ENCODE measurements at regions not wholly inside any gene's neighbourhood (a gene's known extent, or its start where the extent isn't known, plus 50 kb on each side); places are given as distances from the start of the nearest gene placed in this dataset.

DNA sequence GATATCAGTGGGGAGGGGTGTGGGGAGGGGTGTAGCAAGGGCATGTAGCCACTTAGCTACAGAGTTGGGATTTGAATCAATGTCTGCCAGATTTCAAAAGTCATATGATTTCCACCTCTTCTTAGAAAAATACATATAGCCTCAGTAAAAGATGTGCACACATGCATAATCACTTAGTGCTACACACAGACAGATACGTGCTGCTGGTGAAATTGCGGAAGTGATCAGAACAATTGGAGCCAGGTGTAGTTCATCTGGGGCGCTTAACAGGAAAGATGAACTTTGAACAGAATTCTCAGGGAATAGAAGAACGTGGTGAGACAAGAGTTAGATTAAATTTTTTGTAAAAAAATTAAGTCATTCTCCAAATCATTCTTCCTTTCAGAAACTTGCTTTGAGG, 333.1 kb downstream of the KCNRG start:
- Histone ChIP-seq H3K27me3 (ENCODE audit: control insufficient read depth in 3 of 3, insufficient read depth in 3 of 3, low read length in 2 of 3) (no peaks in the 10 kb centered on the region), H3K4me3 (no peak overlapping the region), H3K4me1 (ENCODE audit: control insufficient read depth in 5 of 5, insufficient read depth in 5 of 5, low read length in 5 of 5) (peaks cover 0 to 2% (median 0%) of the 10 kb centered on the region in 5 donors), H3K9me3 (ENCODE audit: control insufficient read depth in 4 of 4, insufficient read depth in 3 of 4, low read length in 3 of 4) (no peaks in the 10 kb centered on the region), H3K36me3 (ENCODE audit: control insufficient read depth in 4 of 4, insufficient read depth in 4 of 4, low read length in 4 of 4) (no peaks in the 10 kb centered on the region), H3K27ac (ENCODE audit: low read depth in 1 of 2, low read length in 1 of 2) (no peak overlapping the region), H3K9ac (ENCODE audit: insufficient read depth in 1 of 2, low read length in 2 of 2) (no peak overlapping the region)
- 94% methylated on average over 4 of the region's 4 CpGs for WGBS, 2 donors
- TF ChIP-seq, protein P1, sequence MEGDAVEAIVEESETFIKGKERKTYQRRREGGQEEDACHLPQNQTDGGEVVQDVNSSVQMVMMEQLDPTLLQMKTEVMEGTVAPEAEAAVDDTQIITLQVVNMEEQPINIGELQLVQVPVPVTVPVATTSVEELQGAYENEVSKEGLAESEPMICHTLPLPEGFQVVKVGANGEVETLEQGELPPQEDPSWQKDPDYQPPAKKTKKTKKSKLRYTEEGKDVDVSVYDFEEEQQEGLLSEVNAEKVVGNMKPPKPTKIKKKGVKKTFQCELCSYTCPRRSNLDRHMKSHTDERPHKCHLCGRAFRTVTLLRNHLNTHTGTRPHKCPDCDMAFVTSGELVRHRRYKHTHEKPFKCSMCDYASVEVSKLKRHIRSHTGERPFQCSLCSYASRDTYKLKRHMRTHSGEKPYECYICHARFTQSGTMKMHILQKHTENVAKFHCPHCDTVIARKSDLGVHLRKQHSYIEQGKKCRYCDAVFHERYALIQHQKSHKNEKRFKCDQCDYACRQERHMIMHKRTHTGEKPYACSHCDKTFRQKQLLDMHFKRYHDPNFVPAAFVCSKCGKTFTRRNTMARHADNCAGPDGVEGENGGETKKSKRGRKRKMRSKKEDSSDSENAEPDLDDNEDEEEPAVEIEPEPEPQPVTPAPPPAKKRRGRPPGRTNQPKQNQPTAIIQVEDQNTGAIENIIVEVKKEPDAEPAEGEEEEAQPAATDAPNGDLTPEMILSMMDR (IDR thresholded peaks at IDR 0.05; ENCODE audit: control extremely low read depth, extremely low read depth), result no peak
- ATAC-seq (ENCODE audit: insufficient read depth, low FRiP score), result no peak
- no peak for DNase-seq

DNA sequence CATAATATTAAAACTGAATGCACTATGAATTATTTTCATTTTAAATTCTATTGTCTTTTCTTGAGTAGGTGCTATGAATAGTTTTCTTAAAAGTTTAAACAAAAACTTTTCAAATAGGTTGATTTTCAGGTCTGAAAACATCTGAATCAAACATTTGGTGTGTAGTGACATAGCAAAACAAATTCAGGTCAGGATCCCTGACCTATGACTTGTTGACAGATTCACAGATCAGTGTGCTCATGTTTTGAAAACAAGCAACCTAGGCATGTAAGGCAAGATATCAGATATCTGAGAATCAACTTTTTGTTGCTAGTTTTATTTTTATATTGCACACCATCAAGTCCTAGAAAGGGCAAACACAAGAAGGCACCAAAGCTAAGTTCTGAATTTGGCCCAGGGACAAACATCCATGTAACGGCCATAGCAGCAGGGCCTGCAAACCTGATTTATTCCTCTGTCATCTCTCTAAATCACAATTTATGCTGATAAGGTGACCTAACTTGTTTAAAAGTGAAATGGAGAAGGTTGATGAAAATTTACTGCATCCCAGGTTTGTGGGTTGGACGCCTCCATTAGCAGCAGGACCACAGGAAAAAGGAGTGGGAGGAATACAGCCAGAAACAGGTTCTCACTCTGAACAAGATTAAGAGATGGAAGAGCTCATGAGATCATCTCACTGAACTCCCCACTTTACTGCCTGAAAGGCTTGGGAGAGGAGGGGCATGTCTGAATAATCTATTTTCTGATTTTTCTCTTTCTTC, 337.7 kb downstream of the KCNRG start:
- no peak overlapping the region for H3K9ac ChIP-seq (ENCODE audit: insufficient read depth in 1 of 2, low read length in 2 of 2)
- DNase-seq, result no peak
- no peaks in the 10 kb centered on the region for H3K36me3 ChIP-seq (ENCODE audit: control insufficient read depth in 4 of 4, insufficient read depth in 4 of 4, low read length in 4 of 4)
- H3K27me3 ChIP-seq (ENCODE audit: control insufficient read depth in 3 of 3, insufficient read depth in 3 of 3, low read length in 2 of 3), result no peaks in the 10 kb centered on the region
- no peak overlapping the region for H3K27ac ChIP-seq (ENCODE audit: low read depth in 1 of 2, low read length in 1 of 2)
- ATAC-seq (ENCODE audit: insufficient read depth, low FRiP score), result no peak
- WGBS, 2 donors, result 94 to 96% methylated on average over 2 of the region's 2 CpGs
- H3K4me3 ChIP-seq, result no peak overlapping the region
- no peaks in the 10 kb centered on the region for H3K9me3 ChIP-seq (ENCODE audit: control insufficient read depth in 4 of 4, insufficient read depth in 3 of 4, low read length in 3 of 4)
- TF ChIP-seq, protein P1 (IDR thresholded peaks at IDR 0.05; ENCODE audit: control extremely low read depth, extremely low read depth), result no peak
- peaks cover 2 to 19% (median 10%) of the 10 kb centered on the region in 5 donors for H3K4me1 ChIP-seq (ENCODE audit: control insufficient read depth in 5 of 5, insufficient read depth in 5 of 5, low read length in 5 of 5)

DNA sequence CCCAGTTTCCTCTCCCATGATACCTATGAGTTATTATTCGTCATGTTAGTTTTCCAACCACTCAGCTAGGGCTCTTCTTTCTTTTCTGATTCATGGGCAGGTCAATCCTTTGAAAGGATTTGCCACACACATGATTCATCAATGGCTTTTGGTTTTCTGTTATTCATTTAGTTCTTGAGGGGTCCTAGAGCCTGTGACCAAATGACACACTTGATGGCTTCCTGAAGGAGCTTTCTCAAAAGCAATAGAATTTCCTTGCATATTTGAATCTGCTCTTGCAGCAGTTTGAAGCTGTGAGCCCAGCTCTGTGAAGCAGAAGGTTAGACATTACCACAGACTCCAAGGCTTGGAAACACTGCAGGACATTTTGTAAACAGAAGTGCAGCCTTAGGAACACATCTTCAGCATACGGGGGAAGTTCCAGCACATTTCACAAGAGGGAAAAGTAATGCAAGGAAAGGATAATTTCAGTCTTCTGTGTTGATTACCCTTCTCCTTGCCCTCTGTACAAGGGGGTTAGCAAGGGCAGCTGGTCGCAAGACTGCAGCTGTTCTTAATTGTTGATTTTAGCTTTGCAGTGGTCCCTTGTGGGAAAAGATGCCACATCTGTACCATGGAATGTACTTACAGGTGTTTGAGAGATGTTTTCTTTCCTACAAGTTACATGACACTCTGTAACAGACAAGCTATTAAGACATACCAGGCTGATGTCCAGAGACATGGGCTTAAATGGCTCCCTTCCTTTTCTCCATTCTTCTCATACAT, 338.6 kb downstream of the KCNRG start:
- peak in 2 of 3 donors; percentile 58 to 69 for DNase-seq

More for the DNA sequence above, 338.6 kb downstream of the KCNRG start:
- H3K4me3 ChIP-seq, result no peak overlapping the region
- ATAC-seq (ENCODE audit: insufficient read depth, low FRiP score), result no peak
- no peaks in the 10 kb centered on the region for H3K27me3 ChIP-seq (ENCODE audit: control insufficient read depth in 3 of 3, insufficient read depth in 3 of 3, low read length in 2 of 3)
- H3K27ac ChIP-seq (ENCODE audit: low read depth in 1 of 2, low read length in 1 of 2), result no peak overlapping the region
- peak overlapping the region in 1 of 2 donors; percentile 2 for H3K9ac ChIP-seq (ENCODE audit: insufficient read depth in 1 of 2, low read length in 2 of 2)
- no peaks in the 10 kb centered on the region for H3K9me3 ChIP-seq (ENCODE audit: control insufficient read depth in 4 of 4, insufficient read depth in 3 of 4, low read length in 3 of 4)
- TF ChIP-seq, protein P1 (IDR thresholded peaks at IDR 0.05; ENCODE audit: control extremely low read depth, extremely low read depth), result no peak
- H3K36me3 ChIP-seq (ENCODE audit: control insufficient read depth in 4 of 4, insufficient read depth in 4 of 4, low read length in 4 of 4), result no peaks in the 10 kb centered on the region
- H3K4me1 ChIP-seq (ENCODE audit: control insufficient read depth in 5 of 5, insufficient read depth in 5 of 5, low read length in 5 of 5), result peaks cover 5 to 26% (median 19%) of the 10 kb centered on the region in 5 donors
- WGBS, 2 donors, result 61 to 71% methylated on average over 3 of the region's 3 CpGs

Measured in lung (tissue), 11 donors.